Upper lobe of left lung (tissue), 4 donors: ENCODE measurements at regions not wholly inside any gene's neighbourhood (a gene's known extent, or its start where the extent isn't known, plus 50 kb on each side); places are given as distances from the start of the nearest gene placed in this dataset.

ENCODE experiments used
- POLR2A ChIP-seq, 4 donors: fragments of 450-650 bp; IDR thresholded peaks; one replicate each; pipeline ENCODE4 v1.5.1; 2016 to 2017; ENCODE audit warnings: antibody characterized with exemption in 4 of 4, mild to moderate bottlenecking in 2 of 4
- TF ChIP-seq, protein P1 (sequence below), 6 experiments: fragments of 450-650 bp in 4 of 6; fragments of 200-600 bp in 2 of 6; sonication (generic) in 2 of 6; IDR thresholded peaks; one replicate each; pipeline ENCODE4 v1.5.1; 2016 to 2019; ENCODE audit warnings: antibody characterized with exemption in 6 of 6

DNA sequence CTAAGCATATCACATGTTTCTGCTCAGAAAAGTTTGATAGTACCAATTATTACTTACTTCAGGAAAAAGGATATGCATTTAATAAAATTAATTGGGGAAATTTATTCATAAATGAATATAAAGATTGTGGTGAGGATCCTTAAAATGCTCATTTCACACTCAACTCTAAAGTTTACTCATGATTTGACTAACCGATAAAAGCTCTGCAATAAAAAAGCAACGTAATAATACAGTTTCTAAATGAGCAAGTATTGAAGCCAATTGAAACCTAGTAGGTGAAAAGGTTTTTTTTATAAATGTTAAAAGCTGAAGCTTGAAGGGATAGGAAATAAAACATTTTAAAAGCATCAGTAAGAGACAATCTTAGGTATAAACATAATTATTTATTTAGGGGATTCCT, 308.3 kb upstream of the STEAP1 start:
- TF ChIP-seq, protein P1, sequence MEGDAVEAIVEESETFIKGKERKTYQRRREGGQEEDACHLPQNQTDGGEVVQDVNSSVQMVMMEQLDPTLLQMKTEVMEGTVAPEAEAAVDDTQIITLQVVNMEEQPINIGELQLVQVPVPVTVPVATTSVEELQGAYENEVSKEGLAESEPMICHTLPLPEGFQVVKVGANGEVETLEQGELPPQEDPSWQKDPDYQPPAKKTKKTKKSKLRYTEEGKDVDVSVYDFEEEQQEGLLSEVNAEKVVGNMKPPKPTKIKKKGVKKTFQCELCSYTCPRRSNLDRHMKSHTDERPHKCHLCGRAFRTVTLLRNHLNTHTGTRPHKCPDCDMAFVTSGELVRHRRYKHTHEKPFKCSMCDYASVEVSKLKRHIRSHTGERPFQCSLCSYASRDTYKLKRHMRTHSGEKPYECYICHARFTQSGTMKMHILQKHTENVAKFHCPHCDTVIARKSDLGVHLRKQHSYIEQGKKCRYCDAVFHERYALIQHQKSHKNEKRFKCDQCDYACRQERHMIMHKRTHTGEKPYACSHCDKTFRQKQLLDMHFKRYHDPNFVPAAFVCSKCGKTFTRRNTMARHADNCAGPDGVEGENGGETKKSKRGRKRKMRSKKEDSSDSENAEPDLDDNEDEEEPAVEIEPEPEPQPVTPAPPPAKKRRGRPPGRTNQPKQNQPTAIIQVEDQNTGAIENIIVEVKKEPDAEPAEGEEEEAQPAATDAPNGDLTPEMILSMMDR (IDR thresholded peaks at IDR 0.05): no peak
- TF ChIP-seq POLR2A (IDR thresholded peaks at IDR 0.05): no peak
